ENCODE measurements at regions not wholly inside any gene's neighbourhood (a gene's known extent, or its start where the extent isn't known, plus 50 kb on each side); places are given as distances from the start of the nearest gene placed in this dataset.
"Not testable (repeated sequence)": the region's sequence is repeated elsewhere in the genome, so short reads cannot be mapped to it uniquely, and the experiment has no call there.

- not testable (repeated sequence) for TF ChIP-seq POLR2A (IDR thresholded peaks at IDR 0.05; ENCODE audit: low read depth, low read length); TAF1 (IDR thresholded peaks at IDR 0.05; ENCODE audit: low read depth, low read length); SPI1 (IDR thresholded peaks at IDR 0.05; ENCODE audit: low read depth, low read length); POLR2AphosphoS5 (IDR thresholded peaks at IDR 0.05; ENCODE audit: low read depth, low read length); POU2F2 (IDR thresholded peaks at IDR 0.05; ENCODE audit: low read depth, low read length); PAX5 (IDR thresholded peaks at IDR 0.05; ENCODE audit: insufficient read depth, low read length, severe bottlenecking)
Observed at GRCh38 chr4:62595265-62595664, 1395.1 kb downstream of the ADGRL3 start.
